Karpas-422 (cell line): ENCODE measurements at regions not wholly inside any gene's neighbourhood (a gene's known extent, or its start where the extent isn't known, plus 50 kb on each side); places are given as distances from the start of the nearest gene placed in this dataset.
"Not testable (repeated sequence)": the region's sequence is repeated elsewhere in the genome, so short reads cannot be mapped to it uniquely, and the experiment has no call there.

Experiments
- DNase-seq: peaks from one replicate; pipeline ENCODE4 v3.0.0-alpha.2; 2015
- H2AFZ ChIP-seq: fragments of 200-600 bp; sonication (generic); 2 replicates; pipeline ENCODE4 v1.6.1; 2014; ENCODE audit warnings: antibody characterized with exemption, low read length, mixed read lengths
- H3K27ac ChIP-seq: fragments of 200-600 bp; sonication (generic); 2 replicates; pipeline ENCODE4 v1.5.1; 2014; ENCODE audit warnings: mild to moderate bottlenecking, low read length, moderate library complexity
- H3K27me3 ChIP-seq: fragments of 200-600 bp; sonication (generic); 2 replicates; pipeline ENCODE4 v1.6.1; 2014; ENCODE audit warnings: low read length, mixed read lengths
- H3K36me3 ChIP-seq: fragments of 200-600 bp; sonication (generic); 2 replicates; pipeline ENCODE4 v1.6.1; 2014; ENCODE audit warnings: low read length, mixed read lengths; ENCODE audit not compliant: insufficient read depth
- H3K4me1 ChIP-seq: fragments of 200-600 bp; sonication (generic); 2 replicates; pipeline ENCODE4 v1.6.1; 2014; ENCODE audit warnings: mild to moderate bottlenecking, low read length, mixed read lengths
- H3K4me2 ChIP-seq: fragments of 200-600 bp; sonication (generic); 2 replicates; pipeline ENCODE4 v1.6.1; 2014; ENCODE audit warnings: low read length, low read depth, mild to moderate bottlenecking; ENCODE audit not compliant: poor library complexity, severe bottlenecking
- H3K4me3 ChIP-seq: fragments of 200-600 bp; sonication (generic); 2 replicates; pipeline ENCODE4 v1.5.1; 2014; ENCODE audit warnings: mild to moderate bottlenecking, antibody characterized with exemption, low read length, mixed read lengths
- H3K79me2 ChIP-seq: fragments of 200-600 bp; sonication (generic); 2 replicates; pipeline ENCODE4 v1.6.1; 2014; ENCODE audit warnings: mild to moderate bottlenecking, low read length, mixed read lengths
- H3K9ac ChIP-seq: fragments of 200-600 bp; sonication (generic); 2 replicates; pipeline ENCODE4 v1.6.0; 2014; ENCODE audit warnings: low read length
- H3K9me2 ChIP-seq: fragments of 200-600 bp; sonication (generic), shearing (Covaris generic); replicated peaks from 2 replicates; pipeline ENCODE4 v1.6.0; 2014; ENCODE audit warnings: mild to moderate bottlenecking, low read length, moderate library complexity; ENCODE audit not compliant: insufficient read depth
- H3K9me3 ChIP-seq: fragments of 300-700, 200-600 bp; sonication (generic); 2 replicates; pipeline ENCODE4 v1.6.1; 2014; ENCODE audit warnings: low read length, mixed read lengths
- H4K20me1 ChIP-seq: fragments of 200-600 bp; sonication (generic); 2 replicates; pipeline ENCODE4 v1.6.1; 2014; ENCODE audit warnings: mild to moderate bottlenecking, antibody characterized with exemption, low read length, low read depth; ENCODE audit not compliant: insufficient read depth

GRCh38 chr5:62184444-62184843, 121.6 kb upstream of the KIF2A start:
- Histone ChIP-seq H3K4me1 (no peaks in the 10 kb centered on the region), H3K4me3 (no peak overlapping the region), H2AFZ (no peak overlapping the region), H3K4me2 (no peak overlapping the region), H4K20me1 (no peaks in the 10 kb centered on the region), H3K79me2 (no peaks in the 10 kb centered on the region), H3K36me3 (no peaks in the 10 kb centered on the region), H3K27ac (no peak overlapping the region), H3K9me3 (no peaks in the 10 kb centered on the region), H3K27me3 (no peaks in the 10 kb centered on the region), H3K9ac (no peak overlapping the region), H3K9me2 (no peaks in the 10 kb centered on the region)
- no peak for DNase-seq

GRCh38 chr5:62190173-62190572, 115.8 kb upstream of the KIF2A start:
- H3K9me2 ChIP-seq = no peaks in the 10 kb centered on the region
- H3K4me3 ChIP-seq = no peak overlapping the region
- H3K4me1 ChIP-seq = no peaks in the 10 kb centered on the region
- H4K20me1 ChIP-seq = no peaks in the 10 kb centered on the region
- H3K79me2 ChIP-seq = no peaks in the 10 kb centered on the region
- H3K9me3 ChIP-seq = no peaks in the 10 kb centered on the region
- H3K9ac ChIP-seq = no peak overlapping the region
- H3K27me3 ChIP-seq = no peaks in the 10 kb centered on the region
- H2AFZ ChIP-seq = no peak overlapping the region
- H3K27ac ChIP-seq = no peak overlapping the region
- no peak overlapping the region for H3K4me2 ChIP-seq
- no peak for DNase-seq
- no peaks in the 10 kb centered on the region for H3K36me3 ChIP-seq

- Histone ChIP-seq H3K9me3 (no peaks in the 10 kb centered on the region), H4K20me1 (no peaks in the 10 kb centered on the region), H3K9ac (no peak overlapping the region), H3K9me2 (no peaks in the 10 kb centered on the region), H3K79me2 (no peaks in the 10 kb centered on the region), H3K4me2 (no peak overlapping the region), H2AFZ (no peak overlapping the region), H3K4me1 (no peaks in the 10 kb centered on the region), H3K27me3 (no peaks in the 10 kb centered on the region), H3K4me3 (no peak overlapping the region), H3K36me3 (no peaks in the 10 kb centered on the region), H3K27ac (no peak overlapping the region)
- DNase-seq = no peak
Observed at GRCh38 chr5:62190931-62191330, 115.1 kb upstream of the KIF2A start.

GRCh38 chr5:62192958-62193357, 113.0 kb upstream of the KIF2A start:
- Histone ChIP-seq H3K9me2 (no peaks in the 10 kb centered on the region), H2AFZ (no peak overlapping the region), H3K4me2 (no peak overlapping the region), H3K9me3 (no peaks in the 10 kb centered on the region), H3K27me3 (no peaks in the 10 kb centered on the region), H3K36me3 (no peaks in the 10 kb centered on the region), H3K79me2 (no peaks in the 10 kb centered on the region), H3K9ac (no peak overlapping the region), H3K4me3 (no peak overlapping the region), H4K20me1 (no peaks in the 10 kb centered on the region), H3K27ac (no peak overlapping the region), H3K4me1 (no peaks in the 10 kb centered on the region)
- no peak for DNase-seq

GRCh38 chr5:62196532-62196931, 109.5 kb upstream of the KIF2A start:
- not testable (repeated sequence) for H3K4me2 ChIP-seq, H3K9ac ChIP-seq, H3K9me3 ChIP-seq, H3K79me2 ChIP-seq, H3K4me3 ChIP-seq, H3K27ac ChIP-seq, H3K4me1 ChIP-seq, H2AFZ ChIP-seq, H4K20me1 ChIP-seq, DNase-seq, H3K9me2 ChIP-seq, H3K36me3 ChIP-seq, H3K27me3 ChIP-seq

GRCh38 chr5:62197697-62198096, 108.3 kb upstream of the KIF2A start:
- Histone ChIP-seq H3K9me2 (no peaks in the 10 kb centered on the region), H3K4me3 (no peak overlapping the region), H3K27ac (no peak overlapping the region), H3K4me1 (no peaks in the 10 kb centered on the region), H3K9me3 (no peaks in the 10 kb centered on the region), H4K20me1 (no peaks in the 10 kb centered on the region), H3K4me2 (no peak overlapping the region), H3K79me2 (no peaks in the 10 kb centered on the region), H2AFZ (no peak overlapping the region), H3K27me3 (no peaks in the 10 kb centered on the region), H3K9ac (no peak overlapping the region), H3K36me3 (no peaks in the 10 kb centered on the region)
- DNase-seq = no peak

- no peak overlapping the region for H3K9ac ChIP-seq
- H3K27me3 ChIP-seq = no peaks in the 10 kb centered on the region
- no peaks in the 10 kb centered on the region for H4K20me1 ChIP-seq
- H3K36me3 ChIP-seq = no peaks in the 10 kb centered on the region
- no peak overlapping the region for H3K4me2 ChIP-seq
- H3K79me2 ChIP-seq = no peaks in the 10 kb centered on the region
- H3K4me3 ChIP-seq = no peak overlapping the region
- H3K9me2 ChIP-seq = no peaks in the 10 kb centered on the region
- no peak overlapping the region for H3K27ac ChIP-seq
- no peaks in the 10 kb centered on the region for H3K9me3 ChIP-seq
- DNase-seq = no peak
- no peak overlapping the region for H2AFZ ChIP-seq
- no peaks in the 10 kb centered on the region for H3K4me1 ChIP-seq
Observed at GRCh38 chr5:62198421-62198820, 107.6 kb upstream of the KIF2A start.

- no peak overlapping the region for H3K27ac ChIP-seq
Observed at GRCh38 chr5:62199792-62200716, 106.0 kb upstream of the KIF2A start.

More at GRCh38 chr5:62199792-62200716, 106.0 kb upstream of the KIF2A start:
- no peak overlapping the region for H2AFZ ChIP-seq
- no peaks in the 10 kb centered on the region for H3K4me1 ChIP-seq
- no peaks in the 10 kb centered on the region for H4K20me1 ChIP-seq
- no peak overlapping the region for H3K9ac ChIP-seq
- no peaks in the 10 kb centered on the region for H3K9me3 ChIP-seq
- H3K4me2 ChIP-seq = no peak overlapping the region
- H3K36me3 ChIP-seq = no peaks in the 10 kb centered on the region
- H3K27me3 ChIP-seq = no peaks in the 10 kb centered on the region
- no peaks in the 10 kb centered on the region for H3K79me2 ChIP-seq
- DNase-seq = no peak
- H3K9me2 ChIP-seq = no peaks in the 10 kb centered on the region
- H3K4me3 ChIP-seq = no peak overlapping the region
